Stomach (tissue), 4 donors: ENCODE measurements at regions not wholly inside any gene's neighbourhood (a gene's known extent, or its start where the extent isn't known, plus 50 kb on each side); places are given as distances from the start of the nearest gene placed in this dataset.

Source experiments
- EP300 ChIP-seq: sonication (generic); formaldehyde crosslinking; IDR thresholded peaks from one replicate; pipeline ENCODE4 v1.6.1; 2017; ENCODE audit warnings: antibody characterized with exemption
- POLR2A ChIP-seq, 4 donors: fragments of 450-650 bp; IDR thresholded peaks; one replicate each; pipeline ENCODE4 v1.6.1; 2016; ENCODE audit warnings: antibody characterized with exemption in 4 of 4, control low read depth in 2 of 4, mild to moderate bottlenecking in 1 of 4, moderate library complexity in 1 of 4
- TF ChIP-seq, protein P1 (sequence below), 7 experiments: fragments of 450-650 bp in 4 of 7; fragments of 200-600 bp in 3 of 7; sonication (generic) in 3 of 7; IDR thresholded peaks; one replicate each; pipeline ENCODE4 v1.5.1; 2016 to 2019; ENCODE audit warnings: antibody characterized with exemption in 7 of 7, control low read depth in 2 of 7, mild to moderate bottlenecking in 1 of 7

DNA sequence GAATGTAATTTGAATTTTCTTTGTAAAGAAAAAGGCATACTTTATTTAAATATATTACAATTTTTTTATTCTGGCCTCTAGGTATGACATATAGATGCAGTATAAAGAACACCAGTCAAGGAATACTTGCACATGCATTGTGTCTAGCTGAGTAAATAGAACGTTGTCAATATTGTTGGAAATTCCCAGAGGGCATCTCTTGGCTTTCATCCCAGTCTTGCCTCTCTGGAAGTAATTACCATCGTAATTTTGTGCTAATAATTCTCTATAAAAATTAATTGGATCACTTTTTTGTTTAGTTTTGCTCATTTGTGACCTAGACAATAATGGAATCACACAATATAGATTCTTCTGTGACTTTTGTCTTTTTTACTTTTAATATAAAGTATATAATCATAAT lies 1052.3 kb upstream of the CELF2 start:
- TF ChIP-seq, protein P1, sequence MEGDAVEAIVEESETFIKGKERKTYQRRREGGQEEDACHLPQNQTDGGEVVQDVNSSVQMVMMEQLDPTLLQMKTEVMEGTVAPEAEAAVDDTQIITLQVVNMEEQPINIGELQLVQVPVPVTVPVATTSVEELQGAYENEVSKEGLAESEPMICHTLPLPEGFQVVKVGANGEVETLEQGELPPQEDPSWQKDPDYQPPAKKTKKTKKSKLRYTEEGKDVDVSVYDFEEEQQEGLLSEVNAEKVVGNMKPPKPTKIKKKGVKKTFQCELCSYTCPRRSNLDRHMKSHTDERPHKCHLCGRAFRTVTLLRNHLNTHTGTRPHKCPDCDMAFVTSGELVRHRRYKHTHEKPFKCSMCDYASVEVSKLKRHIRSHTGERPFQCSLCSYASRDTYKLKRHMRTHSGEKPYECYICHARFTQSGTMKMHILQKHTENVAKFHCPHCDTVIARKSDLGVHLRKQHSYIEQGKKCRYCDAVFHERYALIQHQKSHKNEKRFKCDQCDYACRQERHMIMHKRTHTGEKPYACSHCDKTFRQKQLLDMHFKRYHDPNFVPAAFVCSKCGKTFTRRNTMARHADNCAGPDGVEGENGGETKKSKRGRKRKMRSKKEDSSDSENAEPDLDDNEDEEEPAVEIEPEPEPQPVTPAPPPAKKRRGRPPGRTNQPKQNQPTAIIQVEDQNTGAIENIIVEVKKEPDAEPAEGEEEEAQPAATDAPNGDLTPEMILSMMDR (IDR thresholded peaks at IDR 0.05), result no peak
- TF ChIP-seq POLR2A (IDR thresholded peaks at IDR 0.05) (no peak), EP300 (no peak)
